HG03520 (cell line): ENCODE measurements at regions not wholly inside any gene's neighbourhood (a gene's known extent, or its start where the extent isn't known, plus 50 kb on each side); places are given as distances from the start of the nearest gene placed in this dataset.

ENCODE experiments used
- ATAC-seq: cut with Tn5 transposase; IDR thresholded peaks from one replicate; pipeline ENCODE4 v1.9.1; 2021; ENCODE audit warnings: mild to moderate bottlenecking, moderate library complexity; ENCODE audit not compliant: unreplicated experiment

DNA sequence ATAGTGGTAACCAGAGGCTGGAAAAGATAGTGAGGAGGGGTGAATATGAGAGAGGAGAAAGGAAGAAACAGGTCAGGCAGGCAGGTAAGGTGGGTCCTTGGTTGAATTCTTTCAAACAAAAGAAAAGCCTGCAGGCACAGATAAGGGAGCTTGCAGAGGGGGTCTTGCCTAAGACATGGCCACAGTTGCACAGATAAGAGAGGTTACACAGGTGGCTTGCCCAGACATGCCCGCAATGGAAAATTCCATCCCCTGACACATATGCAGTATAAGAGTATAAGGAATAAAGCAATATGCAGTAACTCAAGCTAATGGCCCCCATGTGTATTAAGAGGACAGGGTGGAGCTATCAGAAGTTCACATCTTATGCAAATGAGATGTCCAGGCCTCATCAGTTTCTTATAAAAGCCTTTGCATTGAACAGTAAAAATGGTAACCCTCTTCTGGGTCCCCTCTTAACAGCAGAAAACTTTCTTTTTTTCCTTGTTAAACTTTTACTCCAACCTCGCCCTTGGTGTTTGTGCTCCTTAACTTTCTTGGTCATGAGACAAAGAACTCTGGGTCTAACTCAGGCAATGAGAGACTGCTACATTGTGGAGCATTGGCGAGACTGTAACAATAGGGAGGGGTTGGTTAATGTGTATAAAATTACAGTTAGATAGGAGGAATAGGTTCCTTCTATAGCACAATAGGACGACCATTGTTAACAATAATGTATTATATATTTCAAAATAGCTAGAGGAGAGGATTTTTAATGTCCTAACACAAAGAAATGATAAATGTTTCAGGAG, 764.6 kb downstream of the TSN start:
- no peak for ATAC-seq

DNA sequence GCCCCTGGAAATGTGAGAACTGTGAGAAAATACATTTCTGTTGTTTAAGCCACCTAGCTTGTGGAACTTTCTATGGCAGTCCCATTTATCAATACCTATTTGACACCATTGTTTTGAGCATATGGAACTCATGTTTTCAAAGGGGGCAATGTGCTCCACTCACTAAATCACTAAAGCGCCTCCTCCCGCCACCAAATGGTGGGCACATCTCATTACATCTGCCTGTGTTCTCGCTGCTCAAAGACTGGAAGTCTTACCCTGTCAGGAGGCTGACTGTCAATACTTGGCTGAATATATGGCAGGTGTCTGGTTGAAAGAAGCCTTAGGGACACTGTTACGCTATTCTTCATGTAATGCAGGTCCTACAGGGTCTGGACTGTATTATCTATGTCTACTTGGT, 767.7 kb downstream of the TSN start:
- ATAC-seq = no peak

GRCh38 chr2:122523981-122524380, 768.5 kb downstream of the TSN start:
- ATAC-seq = no peak

GRCh38 chr2:122525336-122525735, 769.9 kb downstream of the TSN start:
- no peak for ATAC-seq

- ATAC-seq = no peak
Observed at GRCh38 chr2:122528061-122528460, 772.6 kb downstream of the TSN start.

- no peak for ATAC-seq
Observed at GRCh38 chr2:122528958-122529705, 773.7 kb downstream of the TSN start.

DNA sequence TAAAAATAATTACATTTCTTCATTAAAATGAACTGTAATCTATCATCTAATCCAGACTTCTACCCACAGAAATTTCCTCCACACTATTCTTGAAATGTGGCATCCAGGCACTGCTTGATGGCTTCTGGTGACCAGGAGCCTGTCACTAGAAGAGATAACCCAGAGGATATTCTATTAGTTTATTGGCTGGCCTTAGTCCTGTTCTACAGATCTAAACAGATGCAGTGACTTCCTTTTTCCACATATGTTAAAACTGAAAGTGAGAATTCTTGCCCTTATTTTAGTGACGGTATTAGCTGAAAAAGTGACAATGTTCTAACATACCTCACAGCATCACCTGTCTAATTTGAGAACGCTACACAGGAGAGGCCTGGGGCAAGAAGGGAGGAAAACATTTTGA, 775.4 kb downstream of the TSN start:
- peak; percentile 50 for ATAC-seq

GRCh38 chr2:122531290-122532071, 776.0 kb downstream of the TSN start:
- no peak for ATAC-seq

DNA sequence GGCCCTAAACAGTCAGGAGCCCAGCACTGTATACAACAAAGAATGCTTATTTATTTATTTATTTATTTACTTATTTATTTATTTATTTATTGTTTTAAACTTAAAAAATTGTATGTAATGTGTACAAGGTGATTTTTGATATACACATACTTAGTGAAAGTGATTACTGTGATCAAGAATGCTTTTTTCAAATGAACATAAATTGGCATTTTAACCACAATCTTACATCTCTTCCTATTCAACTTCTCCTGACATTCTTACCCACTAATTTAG, 776.6 kb downstream of the TSN start:
- ATAC-seq = no peak

DNA sequence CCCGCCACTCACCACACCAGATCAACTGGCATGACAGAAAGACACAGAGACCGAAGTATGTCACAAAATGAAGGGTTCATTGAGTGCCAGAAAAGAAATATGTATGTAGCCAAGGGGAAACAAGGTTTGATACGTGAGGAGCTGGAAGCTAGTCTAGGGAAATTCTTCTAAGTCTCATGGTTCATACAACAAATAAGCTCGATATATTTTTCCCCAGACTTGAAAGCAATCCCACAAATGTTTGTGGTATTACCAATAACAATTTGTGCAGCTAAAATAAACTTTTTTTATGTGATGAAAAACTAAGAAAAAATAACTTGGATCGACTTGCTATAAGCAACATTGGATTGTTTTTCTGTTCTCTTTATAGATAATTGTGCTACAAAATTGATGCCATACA, 777.0 kb downstream of the TSN start:
- no peak for ATAC-seq

DNA sequence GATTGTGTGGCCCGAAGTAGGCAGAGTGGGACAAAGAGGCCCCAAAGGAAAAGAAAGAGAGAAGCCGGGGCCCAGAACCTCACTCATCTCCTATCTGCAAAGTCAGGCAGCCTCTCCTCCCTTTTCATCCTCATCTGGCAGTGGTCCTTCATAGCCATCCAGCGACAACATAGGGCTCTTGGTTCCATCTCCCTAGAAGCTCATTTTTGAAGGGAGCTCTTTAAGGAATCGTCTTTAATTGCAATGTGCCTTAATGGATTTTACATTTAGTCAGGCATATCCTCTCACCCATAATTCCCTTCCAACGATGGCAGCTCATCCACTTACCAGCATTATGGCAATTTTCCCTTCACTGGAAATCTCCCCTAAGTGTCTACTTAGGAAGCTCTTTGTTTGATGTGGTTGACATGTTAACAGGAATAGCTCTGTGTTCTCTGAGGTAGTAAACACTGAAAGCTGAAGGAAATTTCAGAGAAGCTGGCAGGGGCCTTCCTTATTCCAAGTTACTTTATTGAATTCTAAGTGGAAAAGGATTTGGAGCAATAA, 780.6 kb downstream of the TSN start:
- ATAC-seq = no peak

DNA sequence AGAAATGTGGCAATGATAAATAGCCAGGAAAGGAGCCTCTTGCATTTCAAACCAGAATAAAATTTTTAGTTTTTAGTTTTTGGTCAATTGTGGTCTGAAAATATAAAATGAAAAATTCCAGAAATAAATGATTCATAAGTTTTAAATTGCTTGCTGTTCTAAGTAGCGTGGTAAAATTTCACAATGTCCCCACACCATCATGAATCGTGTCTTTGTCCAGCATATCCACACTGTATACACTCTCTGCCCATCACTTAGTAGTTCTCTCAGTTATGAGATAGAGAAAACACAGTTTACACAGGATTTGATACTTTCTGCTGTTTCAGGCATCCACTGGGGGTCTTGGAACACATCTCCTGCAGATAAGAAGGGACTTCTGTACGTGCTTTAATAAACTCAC, 783.9 kb downstream of the TSN start:
- no peak for ATAC-seq

GRCh38 chr2:122539920-122540319, 784.5 kb downstream of the TSN start:
- ATAC-seq = no peak

DNA sequence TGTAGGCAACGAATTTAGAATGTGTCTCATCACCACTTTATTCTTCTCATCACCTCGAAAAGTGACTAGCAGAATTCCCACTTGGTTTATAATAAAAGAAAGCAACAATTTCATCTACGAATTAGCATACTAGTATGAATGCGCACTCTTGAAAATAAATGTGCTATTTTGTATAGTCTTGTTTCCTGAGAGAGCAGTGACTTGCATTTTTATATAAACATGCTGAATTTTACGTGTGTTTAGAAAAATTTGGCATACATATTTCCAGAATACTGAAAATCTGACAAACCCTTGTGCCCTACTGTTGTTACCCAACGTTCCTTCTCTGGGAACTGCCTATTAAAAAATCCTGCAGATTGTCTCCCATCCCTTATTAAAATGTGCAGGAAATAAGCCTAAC, 786.8 kb downstream of the TSN start:
- no peak for ATAC-seq

GRCh38 chr2:122542646-122543045, 787.2 kb downstream of the TSN start:
- no peak for ATAC-seq

DNA sequence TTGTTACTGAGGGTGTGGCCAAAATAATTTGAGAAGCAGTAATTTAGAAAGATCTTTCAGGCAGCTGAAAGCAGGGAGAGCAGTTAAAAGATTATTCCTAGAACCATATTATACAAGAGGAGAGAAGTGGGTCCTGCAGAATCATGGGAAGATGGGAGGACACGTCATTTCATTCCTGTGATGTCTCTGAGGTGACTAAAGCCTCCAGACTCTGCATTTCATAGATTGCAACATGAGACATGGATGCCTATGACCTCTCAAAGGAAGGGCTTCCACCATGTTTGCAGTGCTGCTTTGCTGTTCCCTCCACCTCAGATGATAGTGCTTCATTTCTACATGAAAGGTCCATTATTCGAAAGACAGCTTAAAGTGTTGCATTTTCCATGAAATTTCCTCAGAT, 788.4 kb downstream of the TSN start:
- no peak for ATAC-seq

DNA sequence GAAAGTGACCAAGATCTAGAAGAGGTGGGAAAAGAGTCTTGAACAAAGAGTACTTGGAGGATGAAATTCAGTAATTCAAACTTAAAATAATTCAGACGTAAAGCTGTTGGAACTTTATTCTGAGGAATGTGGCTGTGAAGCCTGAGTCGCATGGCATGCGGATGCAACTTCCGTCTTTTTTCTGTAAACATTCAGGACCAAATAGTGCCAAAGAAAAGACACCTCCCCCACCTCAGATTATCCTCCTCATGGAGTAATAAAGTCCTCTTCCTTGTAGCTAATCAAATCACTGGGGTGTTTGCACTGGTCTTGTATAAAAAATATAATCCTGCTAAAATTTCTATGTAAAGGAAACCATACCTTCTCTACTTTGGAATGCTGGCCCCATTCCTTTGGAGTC, 790.4 kb downstream of the TSN start:
- no peak for ATAC-seq

DNA sequence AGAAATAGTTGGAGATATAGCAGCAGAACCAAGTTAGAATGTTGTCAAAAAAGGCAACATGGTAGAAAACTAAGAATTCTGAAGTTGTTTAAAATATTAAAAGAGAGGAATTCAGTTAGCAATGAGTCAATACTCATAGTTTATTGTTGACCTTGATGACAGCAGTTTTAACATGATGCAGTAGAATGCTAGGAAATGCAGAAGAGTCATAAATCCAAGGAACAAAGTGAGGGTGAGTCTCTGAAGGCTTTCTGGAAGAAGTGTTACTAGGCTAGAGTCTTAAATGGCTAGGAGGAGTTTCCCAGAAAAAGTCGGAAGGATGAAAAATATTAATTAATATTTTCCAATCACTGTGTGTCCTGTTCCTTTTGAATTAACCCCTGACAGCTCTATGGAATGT, 807.3 kb downstream of the TSN start:
- ATAC-seq = no peak

GRCh38 chr2:122563781-122564180, 808.3 kb downstream of the TSN start:
- ATAC-seq = no peak

DNA sequence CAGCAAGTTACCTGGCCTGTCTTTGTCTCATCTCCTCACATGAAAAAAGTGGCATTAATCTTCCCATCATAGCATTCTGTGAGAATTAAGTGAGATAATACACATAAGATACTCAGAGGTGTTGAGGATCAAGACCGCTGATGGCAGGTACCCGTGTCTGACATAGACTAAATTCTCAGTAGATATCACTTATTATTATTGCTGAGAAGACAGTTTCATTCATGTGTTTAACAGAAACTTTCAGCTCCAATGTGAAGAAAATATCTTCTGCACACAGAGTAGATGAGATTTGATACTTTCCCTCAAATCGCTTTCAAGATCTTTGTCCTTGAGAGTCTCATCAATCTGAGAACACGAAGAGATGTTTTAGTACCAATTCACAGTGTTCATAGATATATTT, 809.4 kb downstream of the TSN start:
- ATAC-seq = no peak

DNA sequence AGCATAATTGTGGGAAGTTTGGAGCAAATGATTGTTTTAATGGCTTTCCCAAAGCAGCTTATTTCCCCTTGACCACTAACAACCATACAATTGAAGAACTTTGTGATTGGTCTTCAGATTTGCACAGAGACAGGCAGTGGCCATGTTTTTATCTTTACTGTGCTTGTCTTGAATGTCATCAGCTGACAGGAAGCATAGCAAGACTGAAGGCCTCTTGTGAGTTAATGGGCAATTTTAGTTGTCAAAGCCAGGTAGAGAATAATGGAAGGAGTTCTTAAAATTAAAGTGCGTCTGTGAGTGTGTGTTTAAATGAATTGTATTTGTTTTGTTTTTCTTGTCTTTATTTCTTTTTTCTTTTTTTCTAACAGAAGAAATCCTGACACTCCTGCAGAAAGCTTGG, 809.9 kb downstream of the TSN start:
- no peak for ATAC-seq

DNA sequence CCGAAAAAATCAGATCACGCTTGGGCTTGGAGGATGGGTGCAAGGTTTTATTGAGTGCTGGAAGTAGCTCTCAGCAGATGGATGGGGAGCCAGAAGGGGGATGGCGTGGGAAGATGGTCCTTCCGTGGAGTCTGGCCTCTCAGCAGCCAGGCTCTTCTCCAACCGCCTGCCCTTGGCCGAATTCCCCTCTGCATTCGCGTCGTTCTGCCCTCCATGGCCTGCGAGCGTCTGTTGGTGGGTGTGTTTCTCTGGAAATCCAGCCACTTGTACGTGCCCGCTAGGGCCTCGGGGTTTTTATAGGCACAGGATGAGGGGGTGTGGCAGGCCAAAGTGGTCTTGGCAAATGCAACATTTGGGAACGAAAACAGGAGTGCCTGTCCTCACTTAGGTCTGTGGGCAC, 815.2 kb downstream of the TSN start:
- no peak for ATAC-seq
